HUDEP-2 (cell line): ENCODE measurements at regions not wholly inside any gene's neighbourhood (a gene's known extent, or its start where the extent isn't known, plus 50 kb on each side); places are given as distances from the start of the nearest gene placed in this dataset.

ENCODE experiments used
- DNase-seq, 76 experiments: peaks; one replicate each; lab custom pipeline; 2025; ENCODE audit not compliant: unreplicated experiment in 76 of 76; lab: John Stamatoyannopoulos, UW

DNA sequence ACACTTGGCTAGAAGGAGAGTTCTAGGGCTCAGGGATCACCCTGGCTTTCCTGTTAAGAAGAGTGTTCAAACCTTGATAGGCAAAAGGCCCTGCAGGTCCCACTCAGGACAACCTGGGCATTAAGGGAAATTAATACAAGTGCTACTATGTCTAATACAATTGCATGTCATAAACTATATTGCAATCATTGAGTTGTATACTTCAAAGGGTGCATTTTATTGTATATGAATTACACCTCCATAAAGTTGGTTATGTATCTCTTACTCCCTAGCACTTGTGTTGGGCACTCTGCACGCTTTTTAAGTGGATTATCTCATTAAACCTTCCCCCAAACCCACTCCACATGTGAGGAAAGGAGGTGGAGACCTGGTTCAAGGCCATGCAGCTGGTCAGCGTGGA, 172.1 kb upstream of the GLI2 start:
- no peak for DNase-seq

DNA sequence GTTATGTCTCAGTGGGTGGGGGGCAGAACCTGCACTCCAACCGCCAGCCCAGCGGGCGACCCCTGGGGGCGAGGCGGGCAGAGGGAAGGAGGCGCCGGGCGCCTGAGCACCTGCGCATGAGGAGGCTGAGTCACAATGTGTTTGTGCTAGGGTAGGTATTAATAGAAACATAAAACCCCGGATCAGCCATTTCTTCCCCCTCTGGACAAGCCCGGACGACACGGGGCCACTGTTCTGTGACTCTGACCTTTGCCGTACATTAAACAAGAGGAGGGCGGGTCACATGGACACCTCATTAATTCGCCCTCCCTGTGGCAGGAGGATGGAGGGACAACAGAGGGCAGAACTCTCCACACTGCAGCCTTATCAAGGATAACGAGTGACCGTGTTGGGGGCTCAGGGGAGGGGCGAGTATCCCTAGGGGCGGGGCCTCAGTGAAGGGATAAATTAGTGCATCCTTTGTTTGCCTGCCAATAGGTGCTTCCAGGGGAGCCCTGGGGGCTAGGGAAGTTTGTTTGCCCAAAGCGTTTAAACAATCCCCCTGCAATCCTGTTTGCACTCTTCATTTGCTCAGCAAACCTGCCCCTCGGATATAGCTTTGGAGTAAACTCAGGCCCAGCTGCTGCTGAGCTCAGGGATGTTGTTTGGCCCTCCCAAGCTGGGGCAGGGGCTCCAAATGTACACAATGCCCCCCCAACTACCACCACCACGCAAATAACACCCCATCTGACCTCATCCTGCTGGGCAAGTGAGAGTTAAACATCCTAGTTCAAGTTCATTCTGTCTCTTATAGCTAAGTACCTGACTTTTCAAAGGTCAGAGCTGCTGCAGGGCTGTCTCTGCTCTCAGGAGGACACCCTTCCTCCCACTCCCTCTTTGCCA, 171.2 kb upstream of the GLI2 start:
- DNase-seq, result no peak

DNA sequence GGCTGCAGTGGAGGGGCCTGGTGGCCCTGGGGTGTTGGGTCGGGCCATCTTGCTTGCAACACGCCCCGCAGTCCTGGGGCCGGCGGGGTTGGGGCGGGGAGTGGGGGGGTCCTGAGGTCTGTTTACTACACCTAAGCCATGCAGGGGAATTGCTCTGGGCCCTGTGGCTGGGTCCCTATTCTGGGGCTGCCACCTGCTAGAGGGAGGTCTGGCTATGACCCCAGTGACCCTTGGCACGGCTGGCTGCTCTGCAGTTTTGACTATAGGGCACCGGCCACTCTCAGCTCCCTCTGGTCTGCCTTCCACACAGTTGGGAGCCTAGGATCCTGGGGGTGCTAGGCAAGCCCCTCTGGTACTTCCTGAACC, 170.6 kb upstream of the GLI2 start:
- no peak for DNase-seq

DNA sequence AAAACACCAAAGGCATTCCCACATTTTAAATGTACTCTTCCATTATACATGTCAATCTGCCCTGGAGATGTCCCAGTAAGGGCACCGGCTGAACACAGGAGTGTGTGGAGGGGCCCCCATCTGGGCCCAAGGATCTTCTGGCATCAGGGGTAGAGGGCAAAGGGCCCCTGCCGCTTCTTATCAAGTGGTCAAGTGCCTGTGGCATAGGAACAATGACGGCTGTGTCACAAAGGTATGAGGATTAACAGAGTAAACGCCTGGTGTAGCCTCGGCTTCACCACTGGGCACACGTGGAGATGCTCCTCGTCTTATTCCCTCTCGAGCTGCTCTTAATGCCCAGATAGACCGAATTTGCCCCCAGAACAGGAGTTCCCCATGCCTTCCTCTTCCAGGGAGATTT, 169.7 kb upstream of the GLI2 start:
- no peak for DNase-seq

DNA sequence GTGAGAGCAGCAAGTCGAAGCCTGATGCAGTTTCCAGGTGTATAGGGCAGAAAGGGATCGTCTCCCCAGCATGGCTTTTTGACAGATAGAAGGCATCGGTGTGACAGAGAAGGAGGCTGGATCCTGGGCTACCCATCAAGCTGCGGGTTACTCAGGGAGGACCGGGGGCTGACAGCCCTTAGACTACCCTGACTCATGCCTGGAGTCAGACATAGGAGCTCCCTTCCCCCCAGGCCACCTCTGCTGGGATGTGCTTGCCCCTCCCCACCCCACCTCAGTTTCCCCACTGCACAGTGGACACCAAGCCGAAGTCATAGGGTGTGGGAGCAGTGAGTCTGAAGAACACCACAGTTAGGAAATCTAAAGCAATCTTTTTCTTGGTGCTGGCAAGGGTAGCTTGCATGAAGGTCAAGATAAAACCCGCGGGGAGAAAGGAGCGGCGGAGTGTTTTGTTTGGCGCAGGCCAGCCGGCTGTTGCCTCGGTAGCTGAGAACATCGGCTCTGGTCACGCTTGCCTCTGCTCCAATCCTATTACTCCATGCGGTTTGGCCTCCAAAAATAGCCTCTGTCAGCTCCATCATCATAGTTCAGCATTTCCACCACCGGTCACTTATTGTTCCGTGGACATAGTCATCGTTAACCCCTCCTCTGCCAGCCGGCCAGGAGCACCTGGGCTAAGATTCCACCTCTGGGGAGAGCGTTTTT, 169.2 kb upstream of the GLI2 start:
- DNase-seq, result no peak

DNA sequence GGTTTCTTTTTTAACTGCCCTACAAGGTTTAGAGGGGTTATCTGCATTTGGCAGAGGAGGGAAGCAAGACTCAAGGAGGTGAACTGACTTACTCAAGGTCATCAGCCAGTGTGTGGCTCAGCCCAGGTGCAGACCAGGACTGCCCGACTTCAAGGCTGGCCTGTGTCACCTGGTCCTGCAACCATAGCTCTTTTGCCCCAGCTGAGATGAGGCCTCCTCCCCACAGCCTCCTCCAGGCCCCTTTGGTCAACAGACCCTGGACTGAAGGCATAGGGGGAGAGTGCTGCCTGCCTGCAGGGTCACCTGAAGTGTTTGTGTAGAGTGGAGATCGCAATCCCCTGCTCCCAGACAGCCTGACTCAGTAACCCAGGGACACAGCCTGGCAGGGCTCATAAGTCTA, 168.5 kb upstream of the GLI2 start:
- DNase-seq, result no peak

DNA sequence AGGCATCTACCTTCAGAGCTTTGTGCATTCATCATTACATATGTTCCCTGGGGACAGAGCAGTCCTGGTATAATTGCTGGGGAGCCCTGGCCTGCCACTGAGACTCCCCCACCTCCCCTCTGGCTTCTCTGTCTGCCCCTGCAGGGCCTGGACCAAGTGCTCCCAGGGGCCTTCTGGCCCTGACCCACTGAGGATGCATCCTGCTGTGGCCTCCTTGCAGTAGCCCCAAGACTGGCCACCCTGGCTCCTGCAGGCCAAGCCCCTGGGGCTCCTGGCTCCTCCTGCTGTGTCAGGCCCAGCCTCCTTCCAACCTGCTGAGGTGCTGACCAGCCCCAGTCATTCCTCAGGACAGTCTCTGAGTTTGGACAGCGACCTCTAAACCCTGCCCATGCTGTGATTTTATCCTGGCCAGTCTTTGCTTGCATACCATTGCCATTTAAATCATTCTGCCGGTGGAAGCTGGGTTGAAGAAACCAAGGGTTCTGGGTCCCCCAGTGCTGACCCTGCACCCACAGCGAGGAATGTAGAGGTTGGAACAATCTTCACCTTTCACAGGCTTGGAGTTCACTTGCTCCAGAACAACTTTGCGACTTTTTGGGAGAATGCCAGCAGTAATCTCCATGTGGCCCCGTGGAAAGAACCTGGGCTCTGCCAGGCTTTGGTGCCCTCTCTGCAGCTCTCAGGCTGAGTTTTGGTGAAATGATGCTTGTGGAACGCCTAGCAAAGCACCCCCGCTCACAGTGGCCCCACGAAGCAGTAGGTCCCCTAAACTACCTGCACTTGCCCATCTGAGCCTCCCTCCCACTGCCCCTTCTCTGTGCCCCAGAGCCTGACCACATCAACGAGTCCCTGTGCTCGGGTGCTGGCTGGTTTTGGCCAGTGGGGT, 167.3 kb upstream of the GLI2 start:
- no peak for DNase-seq

DNA sequence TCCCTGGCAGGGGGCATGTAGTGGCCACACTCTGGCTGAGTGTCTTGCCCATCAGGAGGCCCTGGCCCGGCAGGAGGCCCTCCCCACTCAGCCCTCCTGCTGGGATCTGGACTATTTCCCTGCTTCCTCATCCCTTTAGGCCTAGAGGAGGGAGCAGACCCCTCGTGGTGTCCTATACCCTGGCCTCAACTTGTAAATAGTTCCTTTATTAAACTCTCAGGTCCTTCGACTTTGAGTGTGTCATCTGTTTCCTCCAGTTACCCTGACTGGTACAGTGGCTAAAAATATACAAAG, 166.7 kb upstream of the GLI2 start:
- no peak for DNase-seq

DNA sequence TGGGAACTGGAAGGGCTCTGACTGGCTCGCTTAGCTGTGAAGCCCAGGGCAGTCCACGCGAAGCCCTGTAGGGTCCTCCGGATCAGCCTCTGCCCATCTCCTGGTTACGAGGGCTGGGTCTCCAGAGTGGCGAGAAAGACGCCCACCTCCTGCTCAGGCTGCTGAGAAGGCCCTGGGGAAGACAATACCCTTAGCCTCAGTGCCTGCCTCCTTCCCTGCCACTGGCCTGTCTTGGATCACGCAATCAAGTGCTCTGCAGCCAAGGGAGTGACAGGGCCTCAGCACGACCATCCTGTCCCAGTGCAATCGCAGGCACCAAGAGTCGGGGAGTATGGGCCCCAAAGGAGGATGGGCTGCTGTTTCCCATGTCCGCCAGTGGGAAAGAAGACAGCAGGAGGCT, 165.7 kb upstream of the GLI2 start:
- no peak for DNase-seq

DNA sequence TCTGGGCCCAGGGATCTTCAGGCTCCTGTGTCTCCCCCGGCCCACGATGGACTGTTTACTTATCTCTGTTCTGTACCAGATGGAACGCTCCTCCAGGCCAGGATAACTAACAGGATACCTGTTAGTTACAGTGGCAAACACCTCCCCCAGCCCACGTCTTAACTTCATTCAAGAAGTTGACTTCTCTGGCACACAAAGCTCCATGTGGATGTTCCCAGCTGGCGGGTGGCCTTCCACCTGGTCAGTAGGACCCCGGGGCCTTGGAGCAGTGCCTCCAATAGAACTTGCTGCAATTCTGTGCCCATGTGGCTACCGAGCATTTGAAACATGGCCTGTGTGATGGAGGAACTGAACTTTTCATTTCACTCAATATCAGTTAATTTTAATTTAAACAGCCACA, 165.1 kb upstream of the GLI2 start:
- DNase-seq, result no peak

DNA sequence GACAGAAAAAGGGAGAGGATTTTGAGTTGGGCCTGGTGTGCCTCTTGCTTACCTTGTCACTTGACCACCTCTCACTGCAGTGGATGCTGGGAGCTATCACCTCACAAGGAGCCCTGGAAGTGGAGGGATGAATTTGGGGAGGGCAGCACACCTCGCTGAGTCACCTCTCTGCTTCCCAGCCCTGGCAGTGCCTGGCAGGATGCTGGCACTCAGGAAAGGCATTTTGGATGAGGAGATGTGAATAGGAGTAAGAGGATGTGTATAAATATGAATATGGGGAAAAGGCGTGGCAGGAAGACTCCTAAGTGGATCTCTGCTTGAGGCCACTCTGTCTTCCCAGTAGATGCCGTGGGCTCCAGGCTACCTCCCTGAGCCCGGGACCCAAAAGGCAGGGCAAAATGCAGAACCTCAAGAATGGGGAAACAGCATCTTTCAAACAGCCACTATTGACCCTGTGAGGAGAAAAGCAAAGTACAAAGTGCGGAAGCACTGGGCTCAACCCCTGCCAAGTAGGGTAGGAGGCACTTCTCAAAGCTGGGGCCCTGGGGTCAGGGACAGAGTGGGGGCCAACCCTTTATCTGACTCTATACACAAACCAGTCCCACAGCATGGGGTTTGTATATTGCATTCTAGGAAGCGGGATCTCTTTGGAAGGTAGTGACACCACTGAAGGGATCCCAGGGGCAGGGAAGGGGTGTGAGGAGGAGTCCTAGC, 164.5 kb upstream of the GLI2 start:
- no peak for DNase-seq

DNA sequence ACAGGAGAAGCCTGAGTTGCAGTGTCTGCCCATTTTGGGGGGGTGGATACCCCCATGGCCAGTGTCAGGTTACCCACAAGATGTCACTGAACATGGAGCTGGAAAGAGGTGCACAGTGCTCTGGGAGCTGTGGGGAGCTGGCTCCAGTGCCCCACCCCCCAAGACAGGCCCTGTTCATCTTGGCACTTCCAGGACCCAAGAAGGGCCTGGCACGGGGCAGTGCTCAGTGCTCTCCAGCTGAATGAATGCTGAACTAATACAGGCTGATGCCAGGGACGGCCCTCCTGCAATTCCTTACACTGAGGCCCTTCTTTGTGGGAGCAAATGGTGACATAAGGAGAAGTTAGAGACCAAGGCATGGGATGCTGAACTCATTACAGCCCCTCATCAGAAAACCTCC, 163.4 kb upstream of the GLI2 start:
- DNase-seq, result no peak

DNA sequence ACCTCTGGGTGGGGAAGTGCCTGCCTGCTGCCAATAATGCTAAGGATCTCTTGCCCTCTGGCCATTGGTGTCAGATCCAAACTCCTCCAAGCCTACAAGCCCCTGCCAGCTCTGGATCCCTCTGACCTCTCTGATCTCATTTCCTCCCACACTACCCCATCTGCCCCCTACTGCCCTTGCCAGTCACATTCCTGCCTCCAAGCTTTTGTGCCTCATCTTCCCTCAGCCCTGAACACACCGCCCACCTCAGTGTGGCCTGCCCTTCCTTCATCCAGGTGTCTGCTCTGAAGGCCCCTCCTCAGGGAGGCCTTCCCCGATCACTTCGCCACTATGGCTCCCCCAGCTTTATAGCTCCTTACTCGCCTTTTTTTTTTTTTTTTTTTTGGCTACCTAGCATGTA, 161.0 kb upstream of the GLI2 start:
- DNase-seq, result no peak

DNA sequence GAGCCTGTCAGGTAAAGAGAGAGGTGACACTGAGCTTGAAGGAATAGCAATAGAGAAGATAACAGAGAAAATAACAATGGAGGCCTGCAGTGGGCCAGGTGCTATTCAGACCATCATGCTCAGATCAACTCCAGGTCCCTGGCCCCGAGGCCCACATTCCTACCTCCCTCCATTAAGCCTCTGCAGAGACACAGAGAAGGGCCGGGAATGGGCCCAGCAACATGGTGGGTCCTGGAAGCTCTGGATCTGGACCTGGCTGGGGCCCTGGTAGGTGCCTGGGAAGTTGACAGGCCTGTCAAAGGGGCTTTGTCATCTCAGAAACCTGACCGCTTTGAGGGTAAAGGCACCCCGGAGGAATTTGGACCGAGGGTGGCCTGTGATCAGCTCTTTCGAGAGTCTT, 159.7 kb upstream of the GLI2 start:
- no peak for DNase-seq

DNA sequence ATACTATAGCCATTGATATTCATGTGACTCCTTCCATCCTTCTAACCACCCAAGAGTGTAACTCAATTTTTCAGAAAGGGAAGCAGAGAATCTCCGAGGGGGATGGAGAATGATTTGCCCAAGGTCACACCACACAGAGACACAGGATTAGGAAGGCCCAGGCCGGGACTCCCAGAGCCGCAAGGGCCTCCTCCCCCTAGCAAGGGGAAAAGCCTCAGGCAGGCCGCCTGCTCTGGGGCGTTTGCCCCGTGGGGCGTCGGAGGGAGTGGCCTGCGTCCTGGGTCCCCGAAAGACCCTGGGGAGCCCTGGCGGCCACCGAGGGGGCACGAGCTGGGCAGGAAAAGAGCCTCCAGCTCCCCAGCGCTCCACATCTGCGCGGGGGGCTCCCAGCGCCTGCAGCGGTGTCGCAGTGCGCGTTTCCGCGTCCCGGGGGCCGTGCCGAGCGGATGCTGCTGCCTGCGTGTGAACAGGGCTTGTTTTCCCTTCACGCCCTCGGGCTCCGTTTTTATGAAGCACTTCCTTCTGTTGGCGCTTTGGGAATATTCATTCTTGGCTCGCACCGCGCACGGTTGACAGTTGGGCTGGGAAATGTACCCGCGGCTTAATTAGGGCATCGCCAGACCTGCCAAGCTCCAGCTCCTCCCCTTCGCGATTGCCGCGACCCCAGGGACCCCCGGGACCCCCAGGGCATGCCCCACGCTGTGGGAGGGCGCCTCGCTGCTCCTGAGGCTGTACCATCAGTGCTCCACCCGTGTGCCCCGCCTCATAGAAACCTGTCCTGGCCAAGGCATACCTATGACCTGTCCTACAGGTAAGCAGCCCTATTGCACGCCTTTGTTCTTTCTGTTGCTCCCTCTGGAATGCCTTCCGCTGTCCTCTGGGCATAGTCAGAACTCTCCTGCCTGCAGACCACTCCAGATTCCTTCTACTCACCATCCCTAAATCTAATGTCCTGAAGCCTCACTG, 158.9 kb upstream of the GLI2 start:
- DNase-seq, result no peak

DNA sequence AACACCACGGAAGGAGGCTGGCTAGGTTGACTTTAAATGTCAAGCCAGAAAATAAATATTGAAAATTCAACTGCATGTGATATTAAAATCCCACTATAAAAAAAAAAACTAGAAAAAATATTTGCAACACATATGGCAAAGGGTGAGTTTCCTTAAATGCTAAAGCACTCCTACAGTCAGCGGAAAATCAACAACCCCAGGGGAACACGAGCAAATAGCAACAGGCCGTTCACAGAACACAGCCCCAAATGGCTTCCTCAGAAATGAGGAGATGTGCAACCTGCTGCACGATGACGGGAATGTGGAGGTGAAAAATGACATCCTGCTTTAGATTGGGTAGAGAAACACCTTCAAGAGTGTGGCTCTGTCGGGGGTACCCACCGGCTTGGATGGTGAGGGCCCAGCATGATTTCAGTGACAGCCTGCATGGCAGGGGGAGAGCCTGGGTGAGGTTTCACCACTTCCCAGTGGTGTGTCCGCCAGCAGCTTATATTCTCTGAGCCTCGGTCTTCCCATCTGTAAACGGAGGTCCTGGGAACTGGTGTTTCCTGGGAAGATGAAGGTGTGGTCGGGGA, 157.9 kb upstream of the GLI2 start:
- no peak for DNase-seq

DNA sequence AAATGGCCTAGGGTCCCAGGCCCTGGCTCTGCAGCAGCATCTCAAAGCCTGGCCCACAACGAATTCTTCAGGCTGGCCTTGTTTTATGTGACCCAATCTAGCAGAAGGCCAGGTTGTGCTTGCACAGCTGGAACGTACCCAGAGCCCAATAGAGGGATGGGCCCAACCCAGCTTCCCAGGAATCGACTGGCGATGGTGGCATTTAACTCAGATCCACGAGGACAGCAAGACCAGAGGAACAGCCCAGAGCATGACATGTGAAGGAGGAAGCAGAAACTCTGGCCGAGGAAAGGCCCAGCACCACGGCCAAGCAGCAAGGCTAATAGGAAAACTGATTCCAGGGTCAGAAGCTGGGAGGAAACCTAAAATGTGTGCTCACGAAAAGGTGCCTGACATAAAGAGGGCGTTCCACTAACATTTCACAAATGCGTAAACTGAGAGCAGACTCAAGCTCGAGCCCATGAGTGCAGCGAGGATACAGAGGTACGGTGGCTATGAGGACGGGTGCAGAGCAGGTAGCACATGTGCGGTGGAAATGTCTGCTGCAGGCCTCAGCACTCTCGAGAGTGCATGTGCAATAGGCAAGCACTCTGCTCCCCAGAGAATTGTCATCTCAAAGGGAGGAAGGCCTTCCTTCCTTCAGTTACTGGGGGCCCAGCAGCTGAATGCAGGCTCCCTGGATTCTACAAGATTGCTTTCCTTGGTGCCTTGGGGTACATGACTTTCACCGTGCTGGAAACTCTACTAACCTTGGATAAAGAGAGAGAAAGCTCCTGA, 156.9 kb upstream of the GLI2 start:
- no peak for DNase-seq

DNA sequence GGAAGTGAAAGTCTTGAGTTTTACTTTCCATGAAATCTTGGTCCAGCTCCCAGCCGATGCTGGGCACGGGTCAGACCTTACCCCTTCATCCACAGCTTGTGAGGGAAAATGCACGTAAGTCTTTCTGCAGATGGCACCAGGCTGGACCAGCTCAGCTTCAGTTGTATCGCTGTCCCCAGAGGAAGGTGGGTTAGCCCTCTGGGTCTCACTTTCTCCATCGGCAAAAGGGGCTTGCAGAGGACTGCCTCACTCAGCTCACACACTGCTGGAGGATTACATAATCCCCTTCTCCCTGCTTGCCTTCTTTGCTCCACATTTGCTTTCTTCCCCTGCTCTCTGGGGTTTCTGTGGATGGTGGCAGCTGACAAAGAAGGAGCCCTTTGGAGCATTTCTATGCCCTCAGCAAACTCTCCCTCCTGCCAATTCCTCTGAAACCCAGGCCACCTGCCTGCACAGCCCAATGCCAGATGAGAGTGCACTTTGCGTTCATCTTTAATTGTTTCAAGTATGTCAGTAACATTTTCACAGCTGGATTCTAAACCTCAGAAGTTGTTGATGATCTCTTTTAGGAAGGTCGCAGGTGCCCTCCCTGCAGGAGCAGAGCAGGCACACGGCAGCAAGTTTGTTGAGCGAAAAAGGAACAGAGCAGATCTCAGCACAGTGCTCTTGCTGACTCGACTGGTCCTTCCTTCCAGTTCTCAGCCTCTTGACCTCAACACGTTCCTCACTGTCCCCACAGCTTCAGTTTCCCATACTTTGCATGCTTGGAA, 155.6 kb upstream of the GLI2 start:
- DNase-seq, result no peak
